NCI-H1417 (cell line): ENCODE measurements at regions not wholly inside any gene's neighbourhood (a gene's known extent, or its start where the extent isn't known, plus 50 kb on each side); places are given as distances from the start of the nearest gene placed in this dataset.

Experiments used
- DNase-seq, 3 experiments: peaks; one replicate each; lab custom pipeline; 2025; lab: John Stamatoyannopoulos, UW

DNA sequence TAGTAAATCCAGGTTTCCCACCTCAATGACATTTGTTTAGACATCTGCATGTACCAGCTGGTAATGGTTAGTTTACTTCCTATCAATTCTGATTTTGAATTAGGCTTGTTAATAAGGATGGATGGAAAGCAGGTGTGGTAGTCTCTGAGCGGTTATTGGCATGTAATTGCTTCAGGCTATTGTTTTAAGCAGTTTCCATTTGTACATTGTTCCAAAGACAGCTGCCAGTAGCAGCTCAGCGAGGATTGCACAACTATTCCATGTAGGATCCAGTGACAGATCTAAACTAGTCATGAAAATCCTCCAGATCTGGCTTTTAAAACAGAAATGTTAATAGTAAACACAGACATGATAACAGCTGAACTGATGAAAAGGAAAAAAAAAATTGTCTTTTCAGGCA, 436.0 kb upstream of the ADARB2 start:
- DNase-seq = peak in 1 of 3 experiments; percentile 3

DNA sequence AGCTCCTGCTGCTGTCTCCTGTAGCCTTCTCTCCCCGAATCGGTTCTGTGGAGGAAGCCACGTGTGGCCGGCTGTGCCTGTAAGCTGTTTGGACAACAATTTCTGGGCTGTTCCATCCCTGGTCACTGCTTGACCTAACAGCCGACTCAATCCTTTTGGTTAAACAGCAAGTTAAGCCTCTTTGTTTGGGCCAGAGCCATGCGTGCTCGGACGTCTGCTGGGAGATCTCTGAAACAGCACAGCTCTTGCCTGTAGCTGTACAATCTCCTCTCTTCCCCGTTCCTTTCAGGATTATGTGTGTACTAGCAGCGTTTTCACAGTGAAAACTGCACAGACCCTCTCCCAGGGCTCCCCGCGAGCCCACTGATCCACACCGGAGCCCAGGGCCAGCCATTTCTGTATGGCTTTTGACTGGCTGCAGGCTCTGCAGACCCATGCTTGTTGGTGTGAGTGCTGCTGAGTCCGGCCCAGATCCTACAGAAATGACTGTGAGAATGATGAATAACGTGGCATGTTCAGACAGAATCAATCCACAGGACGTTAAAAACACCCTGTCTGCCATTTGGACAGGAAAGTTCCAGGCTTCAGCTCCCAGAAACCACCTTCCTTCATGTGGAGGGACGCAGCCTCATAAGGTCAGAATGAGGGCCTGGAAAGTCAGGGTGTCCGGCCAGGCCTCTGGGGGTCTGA, 428.6 kb upstream of the ADARB2 start:
- DNase-seq = no peak

DNA sequence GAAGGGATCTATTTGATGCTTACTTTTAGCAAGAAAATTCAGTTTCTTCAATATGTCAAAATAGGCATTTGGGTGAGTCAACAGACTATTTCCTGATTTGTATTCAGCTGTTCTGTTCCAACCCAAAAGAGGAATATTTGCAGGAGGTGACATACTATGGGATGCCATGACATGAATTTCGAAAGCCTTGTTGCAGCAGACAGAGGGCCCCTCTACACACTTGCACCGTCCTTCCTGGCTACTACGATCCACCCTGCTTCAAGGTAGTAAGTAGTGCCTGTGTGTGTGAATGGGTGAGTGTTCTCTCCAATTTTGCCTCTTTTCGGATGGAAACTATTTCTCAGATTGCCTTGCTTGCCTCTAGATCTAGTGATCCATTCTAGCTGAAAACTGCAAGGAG, 413.0 kb upstream of the ADARB2 start:
- DNase-seq = no peak

DNA sequence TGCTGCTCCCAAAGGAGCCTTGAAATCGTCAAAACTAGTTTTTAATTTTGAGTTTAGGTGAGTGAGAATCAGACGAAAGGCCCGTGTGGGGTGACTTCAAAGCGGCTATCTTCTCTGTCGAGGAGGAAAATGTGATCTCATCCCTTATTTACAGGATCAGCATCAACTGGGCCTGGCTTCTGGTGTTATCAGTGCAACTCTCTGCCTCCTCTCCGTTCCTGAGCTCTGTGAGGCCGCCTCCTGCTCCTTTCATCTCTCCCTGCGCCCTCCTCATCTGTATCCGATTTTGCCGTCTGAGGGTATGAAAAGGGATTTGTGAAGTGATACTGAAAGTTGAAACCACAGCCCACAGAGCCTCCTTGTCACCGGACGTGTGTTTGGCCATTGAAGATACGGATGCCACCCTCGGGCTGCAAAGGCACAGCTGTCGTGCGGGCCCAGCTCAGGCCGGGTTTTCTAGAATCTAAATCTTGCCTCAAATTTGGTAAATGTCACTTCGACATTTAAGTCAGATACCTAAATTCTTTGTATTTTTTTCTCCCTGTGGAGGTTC, 408.7 kb upstream of the ADARB2 start:
- DNase-seq = no peak

DNA sequence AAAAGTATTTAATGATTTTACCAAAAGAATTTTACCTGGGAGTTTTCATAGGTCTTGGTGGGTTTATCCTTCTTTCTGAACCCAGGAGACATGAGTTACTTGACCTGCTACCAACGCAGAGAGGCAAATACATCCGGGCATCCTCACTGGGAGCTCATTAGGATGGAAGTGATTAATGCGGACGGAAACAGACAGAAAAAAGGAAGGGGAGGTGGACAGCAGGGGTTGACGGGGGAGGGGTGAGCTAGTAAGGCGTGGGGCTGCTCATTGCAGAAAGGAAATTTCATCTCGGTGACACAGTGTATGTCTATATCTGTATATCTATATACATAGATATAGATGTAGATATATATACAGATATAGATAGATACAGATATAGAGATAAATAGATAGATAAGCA, 408.2 kb upstream of the ADARB2 start:
- no peak for DNase-seq

DNA sequence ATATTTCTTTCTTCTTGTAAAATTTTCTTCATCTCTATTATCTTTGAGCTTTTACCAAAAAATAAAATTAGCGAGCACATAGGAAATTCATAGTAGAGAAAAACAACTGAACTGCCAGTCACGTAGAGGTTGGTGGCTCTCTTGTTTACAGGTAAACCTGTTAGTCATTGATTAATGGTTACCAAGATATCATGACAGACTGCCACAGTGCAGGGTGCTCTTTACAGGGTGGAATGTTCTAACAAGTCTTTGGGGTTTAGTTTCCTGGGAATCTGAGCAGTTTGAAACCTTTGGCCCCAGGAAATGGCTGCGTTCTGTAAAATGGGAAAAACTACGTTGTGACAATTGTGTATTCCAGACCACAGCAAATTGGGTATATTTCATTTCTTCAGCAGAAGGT, 407.3 kb upstream of the ADARB2 start:
- no peak for DNase-seq

DNA sequence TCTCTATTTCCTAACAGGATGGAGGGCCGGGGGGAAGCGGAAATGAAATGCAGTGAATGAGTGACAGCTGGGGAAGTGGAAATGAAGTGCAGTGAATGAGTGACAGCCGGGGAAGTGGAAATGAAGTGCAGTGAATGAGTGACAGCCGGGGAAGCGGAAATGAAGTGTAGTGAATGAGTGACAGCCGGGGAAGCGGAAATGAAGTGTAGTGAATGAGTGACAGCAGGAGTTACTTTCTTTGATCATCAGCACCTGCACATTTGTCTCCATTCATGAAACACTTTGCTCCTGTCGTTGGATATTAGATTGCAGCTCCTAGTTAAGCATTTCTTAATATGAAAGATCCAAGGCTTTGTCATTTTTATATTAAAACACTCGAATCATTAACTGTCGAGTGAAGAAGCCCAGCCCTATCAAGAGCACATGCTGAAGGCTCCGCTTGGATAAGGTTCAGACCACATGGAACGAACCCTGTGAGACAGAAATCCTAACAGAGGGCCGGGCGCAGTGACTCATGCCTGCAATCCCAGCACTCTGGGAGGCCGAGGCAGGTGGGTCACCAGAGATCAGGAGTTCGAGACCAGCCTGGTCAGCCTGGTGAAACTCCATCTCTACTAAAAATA, 406.0 kb upstream of the ADARB2 start:
- DNase-seq = no peak

DNA sequence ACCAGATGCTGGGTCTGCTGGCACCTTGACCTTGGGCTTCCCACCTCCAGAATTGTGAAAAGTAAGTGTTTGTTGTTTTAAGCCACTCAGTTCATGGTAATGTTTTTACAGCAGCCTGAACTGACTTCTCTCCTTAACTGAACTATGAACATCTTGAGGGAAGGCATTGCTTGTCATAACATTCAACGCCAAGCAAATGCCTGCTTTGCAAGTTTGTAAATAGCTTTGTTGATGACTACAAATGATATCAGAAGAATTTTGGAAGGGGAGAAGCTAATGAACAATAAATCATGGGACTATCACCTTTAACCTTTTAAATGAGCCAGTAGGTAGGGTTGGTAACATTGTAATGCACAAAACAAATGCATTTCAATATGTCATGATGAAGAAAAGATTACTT, 402.4 kb upstream of the ADARB2 start:
- DNase-seq = no peak

DNA sequence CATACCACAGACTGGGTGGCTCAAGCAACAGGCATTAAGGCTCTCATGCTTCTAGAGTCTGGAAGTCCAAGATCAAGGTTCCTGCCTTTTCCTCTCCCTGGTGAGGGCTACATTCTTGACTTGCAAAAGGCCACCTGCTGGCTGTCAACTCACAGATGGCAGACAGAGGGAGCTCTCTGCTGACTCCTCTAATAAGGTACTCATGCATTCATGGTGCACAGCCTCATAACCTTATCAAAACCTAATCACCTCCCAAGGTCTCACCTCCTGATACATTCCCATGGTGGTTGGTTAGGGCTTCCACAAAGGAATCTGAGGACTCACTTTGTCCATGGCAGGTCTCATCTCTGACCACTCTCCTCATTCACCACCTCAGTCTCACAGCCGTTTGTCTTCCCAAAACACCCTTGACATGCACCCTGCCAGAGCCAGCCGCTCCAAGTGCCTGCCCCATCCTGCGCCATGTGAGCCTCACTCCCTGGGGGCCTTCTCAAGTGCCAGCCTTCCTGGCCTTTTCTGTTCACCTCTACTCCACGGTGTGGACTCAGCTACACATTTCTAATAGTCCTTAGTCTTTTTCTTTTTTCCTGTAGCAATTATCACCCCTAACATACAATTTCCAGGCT, 400.3 kb upstream of the ADARB2 start:
- DNase-seq = peak in 2 of 3 experiments; percentile 0 to 3

DNA sequence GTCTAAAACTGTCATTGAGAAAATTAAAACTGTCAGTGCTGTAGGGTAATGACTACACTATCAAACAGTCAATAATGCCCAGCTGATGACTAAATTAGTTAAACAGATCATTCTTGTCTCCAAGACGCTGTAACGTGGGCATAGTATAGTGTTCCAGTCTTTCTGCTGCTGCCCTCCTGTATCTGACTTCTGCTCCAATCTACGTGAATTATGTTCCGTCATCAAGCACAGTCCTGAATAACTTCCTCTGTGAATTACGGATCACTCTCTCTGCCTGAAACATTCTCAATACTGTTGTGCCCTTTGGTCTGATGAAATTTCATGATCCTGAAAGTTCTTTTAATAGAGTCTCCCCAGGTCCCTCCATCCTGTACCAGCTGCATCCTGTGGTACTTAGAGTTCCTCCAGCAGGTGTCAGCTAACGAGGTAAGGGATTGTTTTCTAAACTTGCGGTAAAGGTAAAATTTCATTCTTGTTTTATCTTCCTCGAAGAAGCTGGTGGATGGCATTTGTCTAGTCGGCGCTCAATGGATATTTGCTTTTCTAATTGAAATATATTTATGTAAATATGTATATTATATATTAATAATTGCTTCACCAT, 393.5 kb upstream of the ADARB2 start:
- DNase-seq = peak in 1 of 3 experiments; percentile 2

DNA sequence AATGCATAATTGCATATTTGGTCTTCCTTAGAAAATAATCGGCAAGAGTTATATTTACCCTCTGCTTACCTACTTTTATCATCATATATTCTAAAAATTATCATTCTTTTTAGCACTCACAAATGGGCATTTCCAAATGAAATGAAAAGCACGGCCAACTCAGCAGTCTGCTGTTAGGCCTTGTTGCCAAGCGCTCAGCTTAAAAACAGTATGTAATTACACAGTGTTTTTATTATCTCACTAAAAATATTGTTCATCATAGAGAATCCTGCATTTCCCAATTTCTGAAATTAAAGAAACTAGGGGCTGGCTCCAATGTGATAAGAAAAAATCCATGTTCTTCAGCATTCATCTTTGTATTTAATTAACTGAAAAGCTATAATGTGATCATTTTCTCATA, 391.7 kb upstream of the ADARB2 start:
- no peak for DNase-seq

DNA sequence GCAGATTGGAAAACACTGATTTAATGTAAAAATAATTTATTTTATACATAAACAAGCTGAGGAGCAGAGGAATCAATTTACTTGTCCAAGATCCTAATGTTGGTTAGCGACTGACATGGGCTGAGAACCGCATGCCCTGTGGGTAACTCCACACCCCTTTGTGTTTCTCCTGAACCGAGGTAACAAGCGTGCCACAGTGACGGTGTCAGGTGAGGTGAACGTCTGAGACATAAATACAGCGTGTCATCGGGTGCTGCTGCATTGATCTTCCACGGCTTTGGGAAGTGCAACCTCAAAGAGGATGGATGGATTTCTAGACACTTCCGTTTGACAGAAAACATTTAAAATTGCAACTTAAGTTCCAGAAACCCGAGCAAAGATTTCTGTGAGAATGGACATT, 386.8 kb upstream of the ADARB2 start:
- DNase-seq = no peak

DNA sequence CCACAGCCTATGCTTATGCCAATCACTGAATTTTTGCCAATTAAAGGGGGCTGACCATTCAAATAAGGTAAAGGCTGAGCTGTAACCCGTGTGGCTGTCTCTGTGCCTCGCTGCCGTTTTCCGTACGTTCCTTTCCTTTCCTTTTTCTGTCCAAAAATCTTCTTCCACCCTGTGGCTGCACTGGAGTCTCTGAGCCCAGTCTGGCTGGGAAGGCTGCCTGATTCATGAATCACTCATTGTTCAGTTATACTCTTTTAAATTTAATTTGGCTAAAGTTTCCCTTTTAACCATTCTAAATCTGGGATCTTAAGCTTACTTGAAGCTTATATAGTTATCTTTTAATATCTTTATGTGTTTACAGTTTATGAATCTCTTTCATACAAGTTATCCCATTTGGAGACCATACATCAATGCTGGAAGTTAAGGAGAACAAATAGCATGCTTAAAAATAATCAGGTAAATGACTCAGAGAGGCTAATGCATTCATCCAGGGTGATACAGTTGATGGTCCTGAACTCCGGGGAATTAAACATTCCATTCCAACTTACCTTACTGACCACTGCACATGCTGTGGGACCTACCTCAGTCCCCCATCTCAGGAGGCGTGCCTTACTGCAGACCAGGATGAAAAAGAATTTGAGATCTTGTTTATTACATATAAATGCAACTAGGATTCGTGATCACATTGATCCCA, 385.3 kb upstream of the ADARB2 start:
- no peak for DNase-seq

DNA sequence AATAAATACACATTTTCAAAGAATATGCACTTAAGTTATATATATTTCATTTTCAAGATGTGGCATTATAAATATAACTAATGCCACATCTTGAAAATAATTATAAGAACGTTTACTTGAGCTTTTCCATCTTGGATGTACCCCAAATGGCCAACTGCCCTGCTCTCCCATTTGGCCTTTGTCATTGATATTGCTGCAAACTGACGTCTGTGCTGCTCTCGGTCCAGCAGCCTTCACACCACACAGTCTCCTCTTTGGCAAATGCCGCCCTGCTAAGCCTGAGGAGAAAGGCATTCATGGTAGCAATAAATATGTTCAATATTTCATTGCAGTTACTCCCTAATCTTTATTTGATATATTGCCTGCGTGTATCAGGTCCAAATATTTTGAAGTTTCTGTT, 384.6 kb upstream of the ADARB2 start:
- no peak for DNase-seq

DNA sequence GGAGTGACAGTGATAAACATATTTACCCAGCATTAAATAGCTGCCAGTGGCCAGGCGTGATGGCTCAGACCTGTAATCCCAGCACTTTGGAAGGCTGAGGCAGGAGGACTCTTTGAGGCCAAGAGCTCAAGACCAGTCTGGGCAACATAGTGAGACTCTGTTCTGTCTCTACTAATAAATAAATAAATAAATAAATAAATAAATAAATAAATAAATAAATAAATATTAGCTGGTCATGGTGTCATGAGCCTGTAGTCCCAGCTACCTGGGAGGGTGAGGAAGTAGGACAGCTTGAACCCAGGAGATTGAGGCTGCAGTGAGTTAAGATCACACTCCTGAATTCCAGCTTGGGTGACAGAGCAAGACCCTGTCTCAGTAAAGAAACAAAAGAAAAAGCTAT, 384.0 kb upstream of the ADARB2 start:
- no peak for DNase-seq

DNA sequence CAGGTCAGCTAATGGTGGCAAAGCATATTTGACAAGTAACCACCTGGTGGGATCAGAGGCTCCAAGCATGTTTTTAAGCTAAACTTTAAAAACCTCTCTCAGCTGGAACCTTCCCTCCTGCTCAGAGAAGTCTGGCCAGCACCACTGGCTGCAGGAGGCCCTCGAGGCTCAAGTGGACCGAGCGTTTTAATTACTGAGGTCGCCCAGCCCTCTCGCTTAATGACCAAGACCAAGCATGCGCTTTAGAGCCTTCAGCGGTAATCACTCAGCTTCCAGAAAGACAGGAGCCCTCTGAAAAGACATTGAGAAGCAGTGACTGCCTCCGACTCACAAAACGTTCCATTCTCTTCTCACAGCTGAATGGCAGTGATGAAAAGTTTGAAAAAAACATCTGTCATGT, 383.4 kb upstream of the ADARB2 start:
- DNase-seq = peak in 1 of 3 experiments; percentile 66

DNA sequence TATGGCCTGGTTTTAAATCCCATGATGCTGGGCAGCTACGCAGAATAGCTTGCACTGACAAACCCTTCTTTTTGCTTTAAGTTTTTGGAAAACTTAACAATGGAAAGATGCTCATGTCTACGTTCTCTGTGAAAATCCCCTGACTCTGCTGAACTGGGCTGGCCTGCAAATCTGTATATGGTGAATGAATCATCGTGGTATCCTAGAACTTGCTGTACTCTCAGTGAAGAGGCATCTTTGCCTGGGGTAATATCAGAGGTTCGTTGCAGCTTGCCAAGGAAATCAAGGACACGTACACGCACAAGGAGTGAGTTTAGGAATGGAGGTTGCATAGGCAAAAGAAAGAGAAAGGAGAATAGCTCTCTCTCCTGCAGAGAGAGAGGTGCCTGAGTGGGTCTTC, 382.0 kb upstream of the ADARB2 start:
- DNase-seq = no peak

DNA sequence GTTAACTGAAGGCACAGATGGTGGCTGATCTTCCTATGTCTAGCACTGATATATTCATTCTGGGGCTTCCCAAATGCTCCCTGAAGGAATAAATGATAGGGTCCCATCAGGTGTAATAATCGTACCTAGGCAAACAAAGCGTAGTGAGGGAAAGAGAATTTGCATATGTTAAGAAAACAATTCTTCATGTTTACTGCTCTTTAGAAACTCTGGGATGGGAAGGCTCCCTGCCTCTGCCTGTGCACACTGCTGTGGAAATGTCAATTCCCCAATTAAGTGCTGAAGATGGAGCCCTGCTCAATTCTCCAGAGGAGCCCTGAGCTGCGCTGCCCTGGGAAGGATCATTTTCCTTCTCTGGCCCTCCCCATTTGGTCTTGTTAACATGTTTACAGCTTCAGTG, 380.9 kb upstream of the ADARB2 start:
- DNase-seq = no peak

DNA sequence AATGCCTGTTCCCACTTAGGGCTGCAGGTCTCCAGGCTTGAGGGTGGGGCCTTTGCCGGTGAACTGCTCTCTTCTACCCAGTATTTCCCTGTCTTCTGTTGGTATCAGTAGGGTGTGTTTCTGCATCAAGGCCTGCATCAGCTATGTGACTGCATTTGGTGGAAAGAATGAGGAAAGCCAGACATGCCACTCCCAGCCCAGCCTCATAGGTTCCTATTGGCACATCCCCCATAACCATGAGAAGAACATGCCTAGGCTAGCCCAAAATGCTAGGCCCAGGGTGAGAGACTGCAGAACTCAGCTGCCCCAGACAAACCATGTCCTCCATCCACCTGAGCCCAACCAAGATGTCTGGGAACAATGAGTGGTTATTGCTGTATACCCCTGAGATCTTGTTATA, 380.3 kb upstream of the ADARB2 start:
- DNase-seq = no peak

DNA sequence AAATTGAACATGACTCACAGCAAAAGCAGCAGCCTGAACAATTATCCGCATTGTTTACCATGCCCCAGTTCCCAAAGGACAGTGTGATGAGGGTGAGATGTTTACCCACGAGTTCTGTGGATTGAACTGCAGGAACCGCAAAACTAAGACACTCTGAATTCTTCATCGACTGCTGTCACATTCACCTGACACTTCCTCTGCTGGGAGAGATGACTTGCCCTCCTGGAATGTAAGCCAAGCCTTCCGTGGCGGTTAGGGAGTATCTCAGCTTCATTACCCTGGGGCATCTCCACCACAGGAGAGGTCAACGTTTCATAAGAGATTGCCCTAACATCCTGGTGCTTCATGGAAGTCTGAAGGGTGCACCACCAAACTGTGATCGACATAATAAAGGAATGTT, 374.6 kb upstream of the ADARB2 start:
- peak in 1 of 3 experiments; percentile 13 for DNase-seq

DNA sequence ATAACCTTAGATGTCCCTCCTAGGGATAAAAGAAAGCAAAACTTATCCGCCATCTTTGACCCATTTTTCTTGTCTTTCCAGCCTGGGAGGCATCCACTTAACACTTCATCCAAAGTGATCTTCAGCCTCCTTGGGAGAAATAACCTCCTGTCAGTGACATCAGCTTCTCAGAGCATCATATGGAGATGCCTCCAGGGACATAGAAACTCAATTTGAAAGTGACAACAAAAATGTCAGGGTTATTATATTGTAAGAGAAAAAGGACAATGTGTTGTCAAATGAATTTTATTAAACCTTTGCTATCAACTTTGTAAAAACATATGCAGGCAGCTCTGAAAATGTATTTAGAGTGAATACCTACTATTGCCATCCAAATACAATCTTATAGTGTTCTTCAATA, 371.2 kb upstream of the ADARB2 start:
- no peak for DNase-seq

DNA sequence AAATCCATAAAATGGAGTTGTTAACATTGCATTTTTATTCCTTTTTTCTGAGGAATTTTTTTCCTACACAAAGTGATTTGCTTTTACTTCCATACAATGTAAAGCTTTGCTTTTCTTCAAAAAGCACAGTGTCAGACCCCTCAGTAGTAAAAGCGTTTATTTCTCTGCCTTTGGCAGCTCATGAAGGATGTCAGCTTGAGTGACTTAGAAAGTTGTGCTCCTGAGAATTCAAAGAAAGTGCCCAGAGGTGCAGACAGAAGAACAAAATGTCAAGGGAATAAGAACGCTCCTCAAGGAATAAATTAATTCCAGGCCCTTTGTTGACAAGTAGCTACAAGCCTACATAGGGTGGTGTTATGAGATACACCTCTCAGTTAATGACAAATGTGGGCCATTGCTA, 369.3 kb upstream of the ADARB2 start:
- no peak for DNase-seq
